ENCODE measurements at regions not wholly inside any gene's neighbourhood (a gene's known extent, or its start where the extent isn't known, plus 50 kb on each side); places are given as distances from the start of the nearest gene placed in this dataset.
A peak's percentile ranks its signal among the peaks of the same experiment; 100 is the strongest.

DNA sequence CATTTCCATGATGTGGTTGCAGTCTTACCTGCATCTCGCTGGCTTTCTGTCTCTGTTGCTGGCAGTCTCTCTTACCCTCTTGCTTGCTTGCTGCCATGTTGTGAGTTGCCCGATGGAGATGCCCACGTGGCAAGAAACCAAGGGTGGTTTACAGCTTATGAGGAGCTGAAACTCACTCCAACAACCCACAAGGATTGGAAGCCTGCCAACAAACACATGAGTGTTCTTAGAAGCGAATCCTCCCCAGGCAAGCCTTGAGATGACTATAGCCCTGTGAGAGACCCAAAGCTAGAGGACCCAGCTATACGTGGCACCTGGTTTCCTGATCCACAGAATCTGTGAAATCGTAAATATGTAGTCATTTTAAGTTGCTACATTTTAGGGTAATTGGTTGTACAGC lies 490.9 kb upstream of the ADAMTS9 start:
- H2BK5ac ChIP-seq (ENCODE audit: low read depth, low read length, poor library complexity, severe bottlenecking), result no peak overlapping the region
- H3K27me3 ChIP-seq (ENCODE audit: control insufficient read depth in 1 of 2, insufficient read depth in 1 of 2, low read length in 2 of 2), result peaks cover 0 to 3% of the 10 kb centered on the region in 2 experiments
- no peak overlapping the region for H4K91ac ChIP-seq (ENCODE audit: low read length)

DNA sequence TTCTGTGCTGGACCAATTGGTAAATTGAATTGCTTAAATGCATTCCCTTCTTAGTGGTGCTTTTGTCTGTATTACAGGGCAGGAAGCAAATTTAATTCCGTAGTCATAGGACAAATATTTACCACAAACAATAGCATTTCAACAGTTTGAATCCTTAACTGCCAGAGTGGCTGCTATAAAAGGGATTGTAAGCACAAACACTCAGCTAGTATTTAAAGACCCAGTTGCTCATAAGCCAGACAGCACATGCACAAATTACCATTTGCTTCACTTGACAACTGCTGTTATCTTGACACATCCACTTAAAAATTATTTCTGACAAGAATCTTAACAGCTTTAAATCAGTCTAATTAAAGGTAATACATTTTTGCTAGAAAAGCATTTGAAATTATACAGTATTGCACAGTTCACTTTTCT lies 490.2 kb upstream of the ADAMTS9 start:
- Histone ChIP-seq H3K9ac (ENCODE audit: low read length) (no peak overlapping the region), H3K14ac (ENCODE audit: low read length in 2 of 2) (no peak overlapping the region), H3K18ac (ENCODE audit: low read depth in 1 of 2, low read length in 2 of 2) (no peak overlapping the region), H4K91ac (ENCODE audit: low read length) (no peak overlapping the region), H2BK5ac (ENCODE audit: low read depth, low read length, poor library complexity, severe bottlenecking) (no peak overlapping the region), H3K4me3 (ENCODE audit: insufficient read depth in 1 of 2, low read depth in 1 of 2, low read length in 2 of 2) (no peak overlapping the region), H3K4ac (ENCODE audit: low read depth in 1 of 2, low read length in 2 of 2) (no peak overlapping the region), H2AK5ac (ENCODE audit: low read length, severe bottlenecking) (no peak overlapping the region), H4K8ac (ENCODE audit: low read length) (no peak overlapping the region), H2BK120ac (ENCODE audit: low read depth, low read length) (no peak overlapping the region), H3K9me3 (ENCODE audit: control insufficient read depth, low read length) (no peaks in the 10 kb centered on the region), H2BK15ac (ENCODE audit: low read depth, poor library complexity, severe bottlenecking) (no peak overlapping the region), H3K4me2 (ENCODE audit: low read length, poor library complexity, severe bottlenecking) (no peak overlapping the region), H3K36me3 (ENCODE audit: control insufficient read depth in 1 of 2, insufficient read depth in 2 of 2, low read depth in 1 of 2, low read length in 2 of 2) (no peaks in the 10 kb centered on the region), H3K27me3 (ENCODE audit: control insufficient read depth in 1 of 2, insufficient read depth in 1 of 2, low read length in 2 of 2) (peaks cover 0 to 3% of the 10 kb centered on the region in 2 experiments), H3K79me1 (replicated peaks; ENCODE audit: low read length, poor library complexity, severe bottlenecking) (no peaks in the 10 kb centered on the region), H2BK12ac (ENCODE audit: low read length in 2 of 2) (no peak overlapping the region), H3K23ac (ENCODE audit: low read length in 2 of 2) (no peak overlapping the region), H3K4me1 (ENCODE audit: control insufficient read depth, insufficient read depth, low read depth, low read length) (peaks cover 3% of the 10 kb centered on the region), H2AFZ (ENCODE audit: low read depth, low read length) (no peak overlapping the region), H3K27ac (ENCODE audit: low read length, poor library complexity, severe bottlenecking) (no peak overlapping the region)
- peak; percentile 40 for DNase-seq
- WGBS, result 7% methylated on average over 1 of the region's 1 CpG

More for the DNA sequence above, 490.9 kb upstream of the ADAMTS9 start:
- H3K23ac ChIP-seq (ENCODE audit: low read length in 2 of 2), result no peak overlapping the region
- no peak overlapping the region for H2AFZ ChIP-seq (ENCODE audit: low read depth, low read length)
- no peak overlapping the region for H4K8ac ChIP-seq (ENCODE audit: low read length)
- no peaks in the 10 kb centered on the region for H3K36me3 ChIP-seq (ENCODE audit: control insufficient read depth in 1 of 2, insufficient read depth in 2 of 2, low read depth in 1 of 2, low read length in 2 of 2)
- WGBS, result 75% methylated on average over 4 of the region's 6 CpGs
- no peaks in the 10 kb centered on the region for H3K79me1 ChIP-seq (replicated peaks; ENCODE audit: low read length, poor library complexity, severe bottlenecking)
- peak; percentile 29 for DNase-seq
- no peak overlapping the region for H3K9ac ChIP-seq (ENCODE audit: low read length)
- H2BK15ac ChIP-seq (ENCODE audit: low read depth, poor library complexity, severe bottlenecking), result no peak overlapping the region
- H3K4me1 ChIP-seq (ENCODE audit: control insufficient read depth, insufficient read depth, low read depth, low read length), result peaks cover 3% of the 10 kb centered on the region
- H3K4me2 ChIP-seq (ENCODE audit: low read length, poor library complexity, severe bottlenecking), result no peak overlapping the region
- H3K14ac ChIP-seq (ENCODE audit: low read length in 2 of 2), result no peak overlapping the region
- no peak overlapping the region for H2AK5ac ChIP-seq (ENCODE audit: low read length, severe bottlenecking)
- no peaks in the 10 kb centered on the region for H3K9me3 ChIP-seq (ENCODE audit: control insufficient read depth, low read length)
- H3K4ac ChIP-seq (ENCODE audit: low read depth in 1 of 2, low read length in 2 of 2), result no peak overlapping the region
- H2BK120ac ChIP-seq (ENCODE audit: low read depth, low read length), result no peak overlapping the region
- H2BK12ac ChIP-seq (ENCODE audit: low read length in 2 of 2), result peak overlapping the region in 1 of 2 experiments; percentile 29
- no peak overlapping the region for H3K27ac ChIP-seq (ENCODE audit: low read length, poor library complexity, severe bottlenecking)
- no peak overlapping the region for H3K18ac ChIP-seq (ENCODE audit: low read depth in 1 of 2, low read length in 2 of 2)
- H3K4me3 ChIP-seq (ENCODE audit: insufficient read depth in 1 of 2, low read depth in 1 of 2, low read length in 2 of 2), result no peak overlapping the region

DNA sequence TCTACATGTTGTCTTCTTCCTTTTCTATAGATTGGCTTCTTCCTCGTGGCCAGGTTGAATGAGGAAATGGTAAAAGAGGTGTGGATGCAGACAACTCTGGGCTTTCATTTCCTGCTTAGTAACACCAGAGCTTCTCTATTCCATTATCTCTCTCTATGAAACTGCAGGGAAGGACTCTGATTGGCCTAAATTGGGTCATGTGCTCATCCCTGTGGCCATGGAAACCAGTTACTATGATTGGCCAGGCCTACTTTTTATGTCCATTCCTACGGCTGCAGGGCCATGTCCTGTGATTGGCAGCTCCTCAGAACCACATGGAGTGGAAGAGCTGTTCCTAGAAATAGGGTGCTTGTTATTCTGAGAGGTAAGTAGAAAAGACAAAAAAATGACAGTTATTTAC lies 486.9 kb upstream of the ADAMTS9 start:
- no peak overlapping the region for H2AFZ ChIP-seq (ENCODE audit: low read depth, low read length)
- no peaks in the 10 kb centered on the region for H3K9me3 ChIP-seq (ENCODE audit: control insufficient read depth, low read length)
- no peak overlapping the region for H4K8ac ChIP-seq (ENCODE audit: low read length)
- no peak overlapping the region for H3K9ac ChIP-seq (ENCODE audit: low read length)
- H3K27ac ChIP-seq (ENCODE audit: low read length, poor library complexity, severe bottlenecking), result no peak overlapping the region
- H3K4ac ChIP-seq (ENCODE audit: low read depth in 1 of 2, low read length in 2 of 2), result no peak overlapping the region
- peaks cover 5% of the 10 kb centered on the region for H3K4me1 ChIP-seq (ENCODE audit: control insufficient read depth, insufficient read depth, low read depth, low read length)
- H2BK12ac ChIP-seq (ENCODE audit: low read length in 2 of 2), result no peak overlapping the region
- H3K36me3 ChIP-seq (ENCODE audit: control insufficient read depth in 1 of 2, insufficient read depth in 2 of 2, low read depth in 1 of 2, low read length in 2 of 2), result no peaks in the 10 kb centered on the region
- DNase-seq, result no peak
- peaks cover 0 to 8% of the 10 kb centered on the region in 2 experiments for H3K27me3 ChIP-seq (ENCODE audit: control insufficient read depth in 1 of 2, insufficient read depth in 1 of 2, low read length in 2 of 2)
- no peaks in the 10 kb centered on the region for H3K79me1 ChIP-seq (replicated peaks; ENCODE audit: low read length, poor library complexity, severe bottlenecking)
- no peak overlapping the region for H2AK5ac ChIP-seq (ENCODE audit: low read length, severe bottlenecking)
- H2BK15ac ChIP-seq (ENCODE audit: low read depth, poor library complexity, severe bottlenecking), result no peak overlapping the region
- no peak overlapping the region for H3K23ac ChIP-seq (ENCODE audit: low read length in 2 of 2)
- no peak overlapping the region for H2BK120ac ChIP-seq (ENCODE audit: low read depth, low read length)
- no peak overlapping the region for H3K14ac ChIP-seq (ENCODE audit: low read length in 2 of 2)
- H3K4me2 ChIP-seq (ENCODE audit: low read length, poor library complexity, severe bottlenecking), result no peak overlapping the region
- no peak overlapping the region for H2BK5ac ChIP-seq (ENCODE audit: low read depth, low read length, poor library complexity, severe bottlenecking)
- H3K18ac ChIP-seq (ENCODE audit: low read depth in 1 of 2, low read length in 2 of 2), result no peak overlapping the region
- no peak overlapping the region for H4K91ac ChIP-seq (ENCODE audit: low read length)
- WGBS, result 70% methylated on average over 1 of the region's 2 CpGs
- no peak overlapping the region for H3K4me3 ChIP-seq (ENCODE audit: insufficient read depth in 1 of 2, low read depth in 1 of 2, low read length in 2 of 2)

DNA sequence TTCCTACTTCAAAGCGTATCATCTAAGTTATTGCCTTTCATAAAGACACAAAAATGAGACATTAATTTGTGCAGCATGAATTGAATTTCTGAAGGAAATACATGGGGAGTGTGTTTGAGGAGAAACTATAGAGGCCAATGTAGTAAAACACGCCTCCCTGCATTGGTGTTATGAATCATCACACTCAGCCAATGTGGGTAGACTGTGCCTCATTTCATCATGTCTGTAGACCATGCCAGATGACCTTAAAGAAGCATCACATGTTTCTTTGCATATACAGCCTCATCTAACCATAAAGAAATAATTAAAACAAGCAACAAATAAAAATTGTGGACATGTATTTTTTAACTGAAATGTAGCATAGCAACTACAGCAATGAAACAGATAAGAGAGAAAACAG lies 486.0 kb upstream of the ADAMTS9 start:
- Histone ChIP-seq H3K4me1 (ENCODE audit: control insufficient read depth, insufficient read depth, low read depth, low read length) (peaks cover 5% of the 10 kb centered on the region), H3K27me3 (ENCODE audit: control insufficient read depth in 1 of 2, insufficient read depth in 1 of 2, low read length in 2 of 2) (peaks cover 0 to 8% of the 10 kb centered on the region in 2 experiments), H2BK15ac (ENCODE audit: low read depth, poor library complexity, severe bottlenecking) (no peak overlapping the region), H2AK5ac (ENCODE audit: low read length, severe bottlenecking) (no peak overlapping the region), H3K36me3 (ENCODE audit: control insufficient read depth in 1 of 2, insufficient read depth in 2 of 2, low read depth in 1 of 2, low read length in 2 of 2) (no peaks in the 10 kb centered on the region), H2BK12ac (ENCODE audit: low read length in 2 of 2) (no peak overlapping the region), H2AFZ (ENCODE audit: low read depth, low read length) (no peak overlapping the region), H3K4me2 (ENCODE audit: low read length, poor library complexity, severe bottlenecking) (no peak overlapping the region), H3K27ac (ENCODE audit: low read length, poor library complexity, severe bottlenecking) (no peak overlapping the region), H3K9ac (ENCODE audit: low read length) (no peak overlapping the region), H4K91ac (ENCODE audit: low read length) (no peak overlapping the region), H3K18ac (ENCODE audit: low read depth in 1 of 2, low read length in 2 of 2) (no peak overlapping the region), H3K4me3 (ENCODE audit: insufficient read depth in 1 of 2, low read depth in 1 of 2, low read length in 2 of 2) (no peak overlapping the region), H3K9me3 (ENCODE audit: control insufficient read depth, low read length) (no peaks in the 10 kb centered on the region), H2BK5ac (ENCODE audit: low read depth, low read length, poor library complexity, severe bottlenecking) (no peak overlapping the region), H3K79me1 (replicated peaks; ENCODE audit: low read length, poor library complexity, severe bottlenecking) (no peaks in the 10 kb centered on the region), H3K23ac (ENCODE audit: low read length in 2 of 2) (no peak overlapping the region), H3K4ac (ENCODE audit: low read depth in 1 of 2, low read length in 2 of 2) (no peak overlapping the region), H3K14ac (ENCODE audit: low read length in 2 of 2) (no peak overlapping the region), H2BK120ac (ENCODE audit: low read depth, low read length) (no peak overlapping the region), H4K8ac (ENCODE audit: low read length) (no peak overlapping the region)
- peak; percentile 33 for DNase-seq
- 77% methylated on average over 1 of the region's 2 CpGs for WGBS
